ENCODE measurements at regions not wholly inside any gene's neighbourhood (a gene's known extent, or its start where the extent isn't known, plus 50 kb on each side); places are given as distances from the start of the nearest gene placed in this dataset.
A peak's percentile ranks its signal among the peaks of the same experiment; 100 is the strongest.

GRCh38 chr10:18759575-18759974 is 100.3 kb downstream of the ARL5B start:
- no peak for DNase-seq
- H3K27ac Mint-ChIP-seq, result no peak overlapping the region
- H3K4me3 Mint-ChIP-seq, result no peak overlapping the region
- no peaks in the 10 kb centered on the region for H3K9me3 Mint-ChIP-seq
- no peaks in the 10 kb centered on the region for H3K36me3 Mint-ChIP-seq (ENCODE audit: low read depth)
- TF ChIP-seq CTCF (IDR thresholded peaks at IDR 0.05), result no peak
- peaks cover 10% of the 10 kb centered on the region for H3K27me3 Mint-ChIP-seq (ENCODE audit: low read depth, poor library complexity)
- no peaks in the 10 kb centered on the region for H3K4me1 Mint-ChIP-seq

- DNase-seq, result no peak
- no peaks in the 10 kb centered on the region for H3K4me1 Mint-ChIP-seq
- H3K4me3 Mint-ChIP-seq, result no peak overlapping the region
- no peaks in the 10 kb centered on the region for H3K9me3 Mint-ChIP-seq
- peaks cover 10% of the 10 kb centered on the region for H3K27me3 Mint-ChIP-seq (ENCODE audit: low read depth, poor library complexity)
- H3K27ac Mint-ChIP-seq, result no peak overlapping the region
- no peaks in the 10 kb centered on the region for H3K36me3 Mint-ChIP-seq (ENCODE audit: low read depth)
- TF ChIP-seq CTCF (IDR thresholded peaks at IDR 0.05), result no peak
Measured at GRCh38 chr10:18760836-18761235, 101.6 kb downstream of the ARL5B start.

- Mint-ChIP-seq H3K27me3 (ENCODE audit: low read depth, poor library complexity) (peaks cover 5% of the 10 kb centered on the region), H3K4me3 (no peak overlapping the region)
- TF ChIP-seq CTCF (IDR thresholded peaks at IDR 0.05), result no peak
Measured at GRCh38 chr10:18767981-18768380, 108.8 kb downstream of the ARL5B start.

GRCh38 chr10:18773180-18773579 is 113.9 kb downstream of the ARL5B start:
- Mint-ChIP-seq H3K27ac (no peak overlapping the region), H3K4me3 (no peak overlapping the region), H3K27me3 (ENCODE audit: low read depth, poor library complexity) (peaks cover 3% of the 10 kb centered on the region), H3K9me3 (peaks cover 5% of the 10 kb centered on the region), H3K36me3 (ENCODE audit: low read depth) (no peaks in the 10 kb centered on the region), H3K4me1 (no peaks in the 10 kb centered on the region)
- no peak for TF ChIP-seq CTCF (IDR thresholded peaks at IDR 0.05)
- DNase-seq, result no peak

More at GRCh38 chr10:18767981-18768380, 108.8 kb downstream of the ARL5B start:
- peaks cover 5% of the 10 kb centered on the region for H3K9me3 Mint-ChIP-seq
- no peaks in the 10 kb centered on the region for H3K4me1 Mint-ChIP-seq
- DNase-seq, result no peak
- no peaks in the 10 kb centered on the region for H3K36me3 Mint-ChIP-seq (ENCODE audit: low read depth)
- H3K27ac Mint-ChIP-seq, result no peak overlapping the region

GRCh38 chr10:18777258-18777657 is 118.0 kb downstream of the ARL5B start:
- no peak for TF ChIP-seq CTCF (IDR thresholded peaks at IDR 0.05)
- no peak overlapping the region for H3K4me3 Mint-ChIP-seq
- H3K9me3 Mint-ChIP-seq, result no peaks in the 10 kb centered on the region
- peaks cover 3% of the 10 kb centered on the region for H3K27me3 Mint-ChIP-seq (ENCODE audit: low read depth, poor library complexity)
- H3K36me3 Mint-ChIP-seq (ENCODE audit: low read depth), result no peaks in the 10 kb centered on the region
- no peak for DNase-seq
- H3K27ac Mint-ChIP-seq, result no peak overlapping the region
- H3K4me1 Mint-ChIP-seq, result no peaks in the 10 kb centered on the region

DNA sequence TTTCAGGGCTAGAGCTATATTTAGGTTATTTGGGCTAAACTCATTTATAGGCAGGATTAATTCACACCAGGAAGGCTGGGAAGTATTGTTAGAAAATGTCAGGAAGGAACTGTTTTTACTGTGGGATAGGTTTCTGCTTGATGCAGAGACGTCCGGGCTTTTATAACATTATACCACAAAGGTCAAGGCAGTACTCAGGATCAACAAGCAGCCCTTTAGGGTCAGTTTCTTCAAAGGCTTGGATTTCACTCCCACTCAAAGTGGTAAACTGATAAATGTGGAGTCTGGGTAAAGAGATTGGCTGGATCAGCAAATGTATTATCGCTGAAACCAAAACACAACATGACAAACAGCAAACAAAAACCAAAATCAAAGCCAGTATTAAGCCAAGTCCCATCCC is 127.2 kb downstream of the ARL5B start:
- peaks cover 44% of the 10 kb centered on the region for H3K9me3 Mint-ChIP-seq
- peaks cover 14% of the 10 kb centered on the region for H3K36me3 Mint-ChIP-seq (ENCODE audit: low read depth)
- H3K4me3 Mint-ChIP-seq, result no peak overlapping the region
- H3K27me3 Mint-ChIP-seq (ENCODE audit: low read depth, poor library complexity), result peaks cover 3% of the 10 kb centered on the region
- TF ChIP-seq CTCF (IDR thresholded peaks at IDR 0.05), result no peak
- H3K4me1 Mint-ChIP-seq, result peaks cover 25% of the 10 kb centered on the region
- no peak for DNase-seq
- H3K27ac Mint-ChIP-seq, result peak overlapping the region; percentile 91

Data from nephron progenitor cell (in vitro differentiated cells).